ENCODE measurements at regions not wholly inside any gene's neighbourhood (a gene's known extent, or its start where the extent isn't known, plus 50 kb on each side); places are given as distances from the start of the nearest gene placed in this dataset.

DNA sequence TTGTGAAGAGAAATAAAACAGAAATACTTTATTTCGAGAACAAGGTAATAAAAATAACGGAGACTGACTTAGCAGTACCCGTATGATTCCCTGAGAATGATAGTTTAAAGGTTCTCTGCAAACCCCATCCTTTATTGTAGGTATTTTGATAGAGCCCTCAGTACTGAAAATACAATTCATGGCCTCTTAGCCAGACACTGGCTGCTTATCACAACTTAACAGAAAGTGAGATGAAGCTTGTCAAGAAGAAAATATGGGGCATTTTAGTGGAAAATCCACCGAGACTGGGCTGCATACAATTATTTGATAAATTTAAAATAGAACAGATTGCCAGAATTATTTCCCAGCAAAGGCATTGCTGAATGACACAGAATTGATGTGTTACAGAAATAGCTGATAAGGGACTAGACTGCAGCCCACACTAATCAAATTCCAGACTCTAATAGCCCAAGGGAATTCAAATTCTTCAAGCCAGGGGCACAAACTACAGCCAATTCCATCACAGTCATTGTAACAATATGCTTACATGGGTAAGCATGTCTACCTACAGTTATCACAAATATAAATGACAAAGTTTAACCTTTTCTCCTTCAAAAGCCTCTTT, 521.9 kb downstream of the PLOD2 start:
- no peak overlapping the region for H2AK5ac ChIP-seq (ENCODE audit: insufficient read length, low read length)
- no peak overlapping the region for H2BK15ac ChIP-seq (ENCODE audit: low read depth, low read length)
- H3K4ac ChIP-seq (ENCODE audit: low read depth, low read length), result no peak overlapping the region
- no peak overlapping the region for H3K14ac ChIP-seq (ENCODE audit: insufficient read depth, low read length)
- no peak overlapping the region for H2BK120ac ChIP-seq (ENCODE audit: low read depth, low read length, poor library complexity, severe bottlenecking)
- Mint-ChIP-seq H3K27ac (no peak overlapping the region), H3K4me1 (no peaks in the 10 kb centered on the region), H3K9me3 (no peaks in the 10 kb centered on the region), H3K4me3 (no peak overlapping the region), H3K36me3 (ENCODE audit: insufficient read depth in 1 of 3, low read depth in 3 of 3) (no peaks in the 10 kb centered on the region), H3K27me3 (ENCODE audit: low read depth) (no peaks in the 10 kb centered on the region)
- no peak overlapping the region for H3K56ac ChIP-seq (ENCODE audit: insufficient read length, low read depth, low read length)
- no peaks in the 10 kb centered on the region for H3K23me2 ChIP-seq (ENCODE audit: insufficient read length, low read depth, low read length, poor library complexity, severe bottlenecking)
- no peak overlapping the region for H2BK20ac ChIP-seq (ENCODE audit: low read depth, low read length, poor library complexity, severe bottlenecking)
- no CpG with 5 or more reads among the region's 4 CpGs for WGBS (ENCODE audit: extremely low coverage, insufficient read length, low lambda C conversion rate)
- no peak for DNase-seq
- H3K4me2 ChIP-seq (ENCODE audit: insufficient read depth, insufficient read length, low read length), result no peak overlapping the region
- H3K18ac ChIP-seq (ENCODE audit: insufficient read length, low read depth, low read length), result no peak overlapping the region
- no peak overlapping the region for H3T11ph ChIP-seq (ENCODE audit: low read length)
- H3K9me3 ChIP-seq (ENCODE audit: control insufficient read depth, low read depth, low read length), result no peaks in the 10 kb centered on the region
- H3K23ac ChIP-seq (ENCODE audit: insufficient read length, low read depth, low read length), result no peak overlapping the region
- TF ChIP-seq CTCF (conservative IDR thresholded peaks at IDR 0.05), result no peak
- H3K27ac ChIP-seq (ENCODE audit: insufficient read length, low read depth, low read length), result no peak overlapping the region
- H2BK5ac ChIP-seq (ENCODE audit: insufficient read length, low read length), result no peak overlapping the region
- H3K27me3 ChIP-seq (ENCODE audit: insufficient read depth, low read length), result no peaks in the 10 kb centered on the region
- no peak overlapping the region for H2BK12ac ChIP-seq (ENCODE audit: insufficient read length, low read depth, low read length)
- H4K5ac ChIP-seq (ENCODE audit: insufficient read length, low read depth, low read length), result no peak overlapping the region
- no peaks in the 10 kb centered on the region for H3K79me2 ChIP-seq (ENCODE audit: insufficient read depth, low read length)
- no peak overlapping the region for H2AFZ ChIP-seq (ENCODE audit: low read length)
- H3K79me1 ChIP-seq (ENCODE audit: insufficient read depth, low read depth, low read length, poor library complexity, severe bottlenecking), result no peaks in the 10 kb centered on the region
- no peaks in the 10 kb centered on the region for H3K4me1 ChIP-seq (ENCODE audit: insufficient read depth, low read length)
- H3K9ac ChIP-seq (ENCODE audit: extremely low read depth, insufficient read length, low read length), result no peak overlapping the region
- H4K91ac ChIP-seq (ENCODE audit: insufficient read length, low read depth, low read length), result no peak overlapping the region
- H4K8ac ChIP-seq (replicated peaks; ENCODE audit: insufficient read length, low read depth, low read length), result no peak overlapping the region
- H4K20me1 ChIP-seq (ENCODE audit: control insufficient read depth, insufficient read depth, insufficient read length), result no peaks in the 10 kb centered on the region

Data from H9 (cell line).